GM21381 (cell line): ENCODE measurements at regions not wholly inside any gene's neighbourhood (a gene's known extent, or its start where the extent isn't known, plus 50 kb on each side); places are given as distances from the start of the nearest gene placed in this dataset.
A peak's percentile ranks its signal among the peaks of the same experiment; 100 is the strongest.
"Not testable (repeated sequence)": the region's sequence is repeated elsewhere in the genome, so short reads cannot be mapped to it uniquely, and the experiment has no call there.

Experiments used
- ATAC-seq: cut with Tn5 transposase; IDR thresholded peaks from one replicate; pipeline ENCODE4 v1.9.1; 2021; ENCODE audit warnings: mild to moderate bottlenecking, moderate library complexity; ENCODE audit not compliant: unreplicated experiment

DNA sequence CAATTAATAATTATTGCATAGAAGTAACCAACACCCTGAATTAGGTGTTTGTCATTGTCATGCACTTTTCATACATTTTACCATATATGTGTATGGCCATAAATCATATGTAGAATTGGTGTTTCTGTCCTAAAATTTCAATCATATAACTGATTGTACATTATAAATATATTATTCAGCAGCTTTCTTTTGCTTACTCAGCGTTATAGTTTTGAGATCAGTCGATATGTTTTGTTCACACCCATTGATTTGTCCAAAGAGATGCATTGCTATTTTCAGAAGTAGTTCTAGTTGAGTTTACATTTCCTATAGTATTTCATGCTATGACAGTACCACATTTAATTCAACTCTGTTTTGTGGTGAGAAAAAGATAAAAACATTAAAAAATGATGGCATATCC is 50.5 kb upstream of the PARP4 start:
- ATAC-seq, result no peak

DNA sequence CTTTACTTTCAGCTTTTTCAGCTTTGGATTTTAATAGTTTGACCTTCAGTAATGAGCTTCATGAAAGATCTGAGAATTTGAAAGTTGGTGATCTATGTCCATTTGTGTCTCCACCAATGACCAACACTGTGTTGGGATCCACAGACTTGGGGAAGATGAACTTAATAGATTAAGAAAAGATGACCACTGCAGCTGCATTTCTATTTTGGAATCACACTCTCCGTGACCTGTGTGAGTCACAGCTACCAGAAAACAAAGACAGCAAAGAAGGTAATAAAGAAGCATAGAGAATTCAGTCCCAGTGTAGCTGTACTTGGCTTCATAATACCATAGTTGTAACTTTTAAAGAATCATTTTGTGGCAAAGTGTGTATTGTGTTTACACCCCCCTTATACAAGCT is 51.4 kb upstream of the PARP4 start:
- ATAC-seq, result not testable (repeated sequence)

- peak; percentile 65 for ATAC-seq
Measured at GRCh38 chr13:24564881-24565280, 52.3 kb upstream of the PARP4 start.

GRCh38 chr13:24567593-24567992 is 55.0 kb upstream of the PARP4 start:
- ATAC-seq, result not testable (repeated sequence)

GRCh38 chr13:24574847-24575246 is 62.3 kb upstream of the PARP4 start:
- ATAC-seq, result no peak

- ATAC-seq, result not testable (repeated sequence)
Measured at GRCh38 chr13:24580315-24580714, 67.7 kb upstream of the PARP4 start.

DNA sequence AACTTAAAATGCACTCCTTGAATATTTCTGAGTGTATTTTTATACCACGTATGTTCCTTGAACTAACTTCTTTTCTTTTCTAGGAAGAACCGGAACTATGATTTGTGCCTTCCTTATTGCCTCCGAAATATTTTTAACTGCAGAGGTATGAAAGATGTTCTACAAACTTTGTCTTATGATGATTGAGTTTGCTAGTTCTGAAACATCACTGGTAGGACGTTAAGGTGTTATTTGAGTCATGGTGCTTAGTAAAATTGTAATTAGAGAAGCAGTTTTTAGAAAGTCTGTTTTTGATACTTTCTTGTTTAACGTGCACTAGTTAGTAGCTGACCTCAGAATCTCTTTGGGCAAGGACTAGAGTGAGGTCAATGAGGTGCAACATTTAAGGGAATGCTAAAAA is 69.0 kb upstream of the PARP4 start:
- not testable (repeated sequence) for ATAC-seq

DNA sequence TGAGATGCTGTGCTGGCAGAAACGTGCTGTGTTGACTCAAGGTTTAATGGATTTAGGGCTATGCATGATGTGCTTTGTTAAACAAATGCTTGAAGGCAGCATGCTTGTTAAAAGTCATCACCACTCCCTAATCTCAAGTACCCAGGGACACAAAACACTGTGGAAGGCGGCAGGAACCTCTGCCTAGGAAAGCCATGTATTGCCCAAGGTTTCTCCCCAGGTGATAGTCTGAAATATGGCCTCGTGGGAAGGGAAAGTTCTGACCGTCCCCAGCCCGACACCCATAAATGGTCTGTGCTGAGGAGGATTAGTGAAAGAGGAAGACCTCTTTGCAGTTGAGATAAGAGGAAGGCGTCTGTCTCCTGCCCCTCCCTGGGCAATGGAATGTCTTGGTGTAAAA is 79.1 kb upstream of the PARP4 start:
- not testable (repeated sequence) for ATAC-seq

- ATAC-seq, result not testable (repeated sequence)
Measured at GRCh38 chr13:24597906-24598670, 82.1 kb upstream of the ATP12A start.

DNA sequence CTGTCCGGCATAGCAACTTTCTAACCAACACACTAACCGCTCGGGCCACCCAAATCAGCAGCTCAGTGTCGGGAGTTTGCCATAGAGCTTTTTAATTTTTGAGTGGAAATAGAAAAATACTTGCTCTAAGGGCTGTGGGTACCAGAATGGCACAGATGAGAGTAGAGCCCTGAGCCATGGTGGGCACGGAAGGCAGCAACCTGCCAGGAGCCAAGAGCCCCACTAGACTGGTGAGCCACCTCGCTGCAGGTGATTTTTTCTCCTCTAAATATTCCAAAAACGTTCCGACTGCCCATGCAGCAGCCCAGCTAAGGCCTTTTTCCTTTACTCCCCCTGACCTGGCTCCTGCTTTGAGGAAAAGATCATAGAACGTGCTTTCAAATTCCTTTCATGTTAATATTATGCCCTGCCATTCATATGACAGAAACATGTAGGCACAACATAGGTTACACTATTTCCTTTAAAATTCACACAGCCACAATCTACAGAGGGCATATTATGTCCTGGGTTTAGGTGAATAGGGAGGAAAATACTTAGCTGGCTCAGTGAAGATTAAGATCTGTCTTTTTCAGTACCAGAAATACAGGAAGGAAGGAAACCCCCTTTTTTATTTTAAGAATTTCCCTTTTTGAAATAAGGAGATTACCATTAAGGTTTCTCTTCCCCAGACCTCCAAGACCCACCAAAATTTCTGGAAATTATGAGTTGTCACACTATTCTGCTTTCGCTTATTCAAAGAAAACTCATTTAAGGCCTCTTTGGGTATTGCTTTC is 81.0 kb upstream of the ATP12A start:
- not testable (repeated sequence) for ATAC-seq

DNA sequence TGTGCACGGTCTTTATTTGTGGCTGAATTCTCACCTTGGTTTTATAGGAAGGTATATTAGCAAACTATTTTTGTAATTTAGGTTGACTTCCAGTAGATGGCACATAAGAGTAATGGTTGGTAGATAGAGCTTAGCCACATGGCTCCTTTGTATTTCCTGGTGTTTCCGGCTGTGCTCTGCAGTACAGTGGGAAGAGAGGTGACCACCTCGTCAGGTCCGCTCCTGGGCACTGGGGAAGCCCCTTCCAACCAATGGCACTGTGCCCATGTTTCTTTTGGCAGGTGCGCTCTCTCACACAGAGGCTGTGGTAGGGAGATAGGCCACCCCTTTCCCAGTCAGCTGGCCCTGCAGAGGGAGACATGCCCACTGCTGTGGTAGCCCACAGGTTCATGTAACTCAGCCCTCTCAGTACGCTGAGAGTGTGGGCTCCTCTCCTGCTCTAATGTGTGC is 74.3 kb upstream of the ATP12A start:
- no peak for ATAC-seq

DNA sequence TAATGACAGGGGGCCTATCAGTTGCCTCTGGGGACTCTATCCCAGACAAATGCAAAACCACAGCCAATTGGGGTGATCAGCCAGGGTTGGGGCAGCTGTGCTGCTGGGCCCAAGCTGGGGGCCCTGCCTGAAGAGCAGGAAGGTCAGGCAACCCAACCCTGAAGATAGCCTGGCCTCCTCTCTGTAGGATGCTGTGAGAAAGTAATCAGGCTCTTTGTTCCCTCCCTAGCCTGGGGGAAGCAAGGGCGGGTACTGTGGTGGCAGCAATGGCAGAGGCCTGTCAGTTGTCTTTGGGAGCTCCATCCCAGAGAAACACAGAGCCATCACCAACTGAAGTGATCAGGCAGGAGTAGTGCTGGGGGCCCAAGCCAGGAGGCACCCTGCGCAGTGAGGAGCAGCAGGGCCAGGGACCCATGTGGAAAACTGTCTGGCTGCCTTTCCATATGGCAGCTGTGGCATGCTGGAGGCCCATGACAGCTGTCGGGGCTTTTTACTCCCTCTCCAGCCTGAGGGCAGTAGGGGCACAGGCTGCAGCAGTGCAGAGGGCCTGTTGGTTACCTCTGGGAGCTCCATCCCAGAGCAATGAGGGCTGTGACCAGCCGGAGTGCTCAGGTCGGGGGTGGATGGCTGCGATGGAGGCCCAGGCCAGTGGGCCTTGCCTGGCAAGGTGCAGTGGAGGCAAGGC is 73.6 kb upstream of the ATP12A start:
- no peak for ATAC-seq

DNA sequence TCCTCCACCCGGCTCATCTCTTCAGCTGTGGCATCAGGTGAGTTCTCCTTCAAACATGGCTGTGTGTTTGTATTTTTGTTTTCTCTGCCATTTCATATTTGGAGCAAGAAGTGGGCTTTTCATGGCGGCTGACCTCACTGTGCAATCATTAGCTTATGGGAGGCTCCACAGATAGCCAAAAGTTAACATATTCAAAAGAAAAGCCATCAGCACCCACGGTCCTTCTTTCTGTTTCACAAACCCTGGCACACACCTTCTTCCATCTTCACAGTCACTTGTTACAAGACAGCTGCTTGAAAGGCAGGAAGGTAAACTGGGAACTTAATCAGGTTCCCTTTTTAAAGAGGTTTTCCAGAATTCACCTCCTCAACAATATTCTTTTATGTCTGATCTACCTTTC is 69.3 kb upstream of the ATP12A start:
- ATAC-seq, result no peak

DNA sequence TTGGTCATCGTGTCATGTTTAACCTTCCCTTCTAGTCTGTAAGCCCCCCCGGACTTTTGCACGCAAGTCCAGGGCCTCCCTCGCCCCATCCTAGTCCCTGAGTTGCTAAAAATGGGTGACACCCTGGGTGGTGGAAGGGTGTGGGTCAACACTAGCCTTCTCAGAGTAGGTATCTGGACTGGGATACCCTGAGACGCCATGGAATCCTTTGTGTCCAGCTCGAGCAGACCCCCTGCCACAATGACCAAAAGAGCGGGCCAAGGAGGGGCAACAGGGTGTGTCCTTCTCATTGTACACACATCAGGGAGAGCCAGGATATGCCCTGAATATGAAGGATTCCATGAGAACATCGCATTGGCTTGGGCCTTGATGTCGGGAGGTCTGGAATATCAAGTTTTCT is 67.5 kb upstream of the ATP12A start:
- ATAC-seq, result no peak

- ATAC-seq, result no peak
Measured at GRCh38 chr13:24613128-24613527, 67.1 kb upstream of the ATP12A start.

GRCh38 chr13:24613755-24614154 is 66.5 kb upstream of the ATP12A start:
- ATAC-seq, result no peak

DNA sequence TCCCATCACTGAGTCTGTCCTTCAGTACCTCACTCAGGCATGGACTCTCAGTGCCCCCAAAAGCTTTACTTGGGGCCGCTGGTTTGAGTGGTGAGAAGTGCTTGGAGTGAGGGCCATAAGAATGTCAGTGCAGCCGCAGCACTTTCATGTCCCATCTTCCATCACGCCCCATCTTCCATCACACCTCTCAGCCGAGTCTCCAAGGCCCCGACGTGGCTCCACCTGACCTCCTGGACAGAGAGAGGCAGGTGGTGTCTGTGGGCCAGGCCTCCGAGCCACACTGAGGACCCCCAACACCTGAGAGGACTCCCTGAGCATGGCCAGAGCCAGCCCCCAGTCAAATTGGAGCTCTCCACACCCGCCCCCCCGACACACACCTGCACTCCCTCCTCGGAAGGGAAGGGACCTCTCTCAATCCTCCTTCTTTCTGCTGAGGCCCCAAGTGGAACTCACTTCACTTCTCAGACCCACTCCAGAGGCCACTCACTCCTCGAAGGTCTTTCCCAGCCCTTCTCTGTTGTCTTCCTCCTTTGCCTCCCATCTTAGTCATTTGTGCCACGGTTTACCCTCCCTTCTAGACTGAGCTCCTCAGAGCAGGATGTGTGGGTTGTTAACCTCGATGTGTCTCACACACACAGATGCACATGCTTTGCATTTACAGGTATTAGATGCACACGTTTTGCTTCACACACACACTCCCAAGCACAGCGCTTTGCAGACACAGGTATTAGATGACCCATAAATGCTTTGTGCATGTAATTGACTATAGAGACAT is 65.7 kb upstream of the ATP12A start:
- no peak for ATAC-seq

DNA sequence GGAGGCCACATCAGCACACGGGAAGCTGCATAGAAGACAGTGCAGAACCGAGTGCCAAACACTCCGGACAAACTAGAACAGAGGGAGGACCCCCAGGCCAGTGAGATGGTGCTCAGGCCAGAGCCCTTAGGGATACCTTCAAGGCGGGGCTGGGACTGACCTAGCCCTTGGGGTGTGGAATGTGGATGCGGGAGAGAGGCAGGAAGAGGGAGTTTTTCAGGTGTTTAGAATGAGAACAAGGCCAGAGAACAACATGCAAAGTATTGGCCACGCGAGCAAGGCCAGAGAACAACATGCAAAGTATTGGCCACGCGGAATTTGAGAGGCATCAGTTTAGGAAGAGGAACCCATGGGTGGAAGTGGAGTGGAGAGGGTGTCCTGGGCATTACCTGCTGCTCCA is 65.1 kb upstream of the ATP12A start:
- ATAC-seq, result no peak

DNA sequence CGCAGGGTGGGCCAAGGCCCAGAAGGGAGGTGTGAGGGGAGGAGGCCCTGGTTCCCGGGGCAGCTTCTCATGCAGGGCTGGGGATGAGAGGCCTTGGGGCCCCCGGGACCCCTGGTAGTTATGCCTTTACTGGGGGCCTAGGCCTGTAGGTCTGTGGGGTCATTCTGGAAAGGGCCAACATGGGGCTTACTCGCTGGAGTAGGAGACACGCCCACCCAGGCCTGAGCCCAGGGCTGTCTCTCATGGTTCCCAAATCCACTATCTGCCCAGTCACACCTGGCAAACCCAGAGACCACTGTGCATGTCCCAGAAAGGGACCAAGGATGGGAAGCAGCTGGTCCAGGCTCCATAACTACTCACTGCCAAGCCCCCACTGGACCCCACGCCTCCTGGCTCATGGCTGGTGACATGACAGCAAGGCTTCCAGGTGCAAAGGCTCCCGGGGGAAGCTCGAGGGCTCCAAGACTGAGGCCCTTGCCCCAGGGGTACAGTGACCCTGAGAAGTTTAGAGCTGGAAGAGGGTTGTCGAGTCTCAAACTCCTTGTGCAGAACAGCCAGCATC is 64.2 kb upstream of the ATP12A start:
- no peak for ATAC-seq

GRCh38 chr13:24616514-24616913 is 63.7 kb upstream of the ATP12A start:
- ATAC-seq, result no peak
